ENCODE measurements at regions not wholly inside any gene's neighbourhood (a gene's known extent, or its start where the extent isn't known, plus 50 kb on each side); places are given as distances from the start of the nearest gene placed in this dataset.

- no peak for TF ChIP-seq CTCF (IDR thresholded peaks at IDR 0.05)
- no peak for TF ChIP-seq EZH2 (IDR thresholded peaks at IDR 0.05; ENCODE audit: borderline replicate concordance, insufficient read depth, low read depth, low read length, poor library complexity, severe bottlenecking)
- no peaks in the 10 kb centered on the region for H3K79me2 ChIP-seq (ENCODE audit: control insufficient read depth, insufficient read depth, low read length)
- H3K9me3 ChIP-seq (ENCODE audit: control extremely low read depth in 1 of 3, control insufficient read depth in 2 of 3, insufficient read depth in 1 of 3, low read length in 2 of 3) = peaks cover 0 to 7% (median 4%) of the 10 kb centered on the region in 3 donors
- intact Hi-C loops (cut with micrococcal nuclease) = no loop called here
- Mint-ChIP-seq H3K9me3 (ENCODE audit: insufficient read depth) (peaks cover 4% of the 10 kb centered on the region), H3K27me3 (peaks cover 3% of the 10 kb centered on the region), H3K4me1 (peaks cover 4% of the 10 kb centered on the region), H3K4me3 (no peak overlapping the region), H3K27ac (no peak overlapping the region)
- no peaks in the 10 kb centered on the region for H3K4me1 ChIP-seq (ENCODE audit: control insufficient read depth in 2 of 2, insufficient read depth in 2 of 2, low read length in 2 of 2)
- DNase-seq = no peak
- H3K9ac ChIP-seq (ENCODE audit: low read length) = no peak overlapping the region
- H3K27ac ChIP-seq (ENCODE audit: low read length in 2 of 2) = no peak overlapping the region
- no peaks in the 10 kb centered on the region for H3K27me3 ChIP-seq (replicated peaks in 1 of 4; ENCODE audit: control extremely low read depth in 1 of 4, control insufficient read depth in 3 of 4, insufficient read depth in 4 of 4, low read length in 3 of 4)
- H4K20me1 ChIP-seq (ENCODE audit: control insufficient read depth, insufficient read depth, low read length, poor library complexity, severe bottlenecking) = no peaks in the 10 kb centered on the region
- CTCF ChIA-PET = no interaction called here
- no peak for ATAC-seq (ENCODE audit: low read depth)
- POLR2A ChIA-PET = no interaction called here
- no peaks in the 10 kb centered on the region for H3K36me3 ChIP-seq (replicated peaks in 1 of 2; ENCODE audit: control extremely low read depth in 1 of 2, control insufficient read depth in 1 of 2, extremely low read depth in 1 of 2, insufficient read depth in 2 of 2, low read length in 1 of 2)
- H3K4me2 ChIP-seq (replicated peaks; ENCODE audit: low read depth, low read length, poor library complexity, severe bottlenecking) = no peak overlapping the region
- no peak overlapping the region for H2AFZ ChIP-seq (ENCODE audit: insufficient read depth, low read depth, low read length, poor library complexity, severe bottlenecking)
- no peak overlapping the region for H3K4me3 ChIP-seq (ENCODE audit: control extremely low read depth in 1 of 5, extremely low read depth in 1 of 5, insufficient read depth in 1 of 5, low read depth in 2 of 5, low read length in 4 of 5)
These were observed 89.1 kb upstream of the LIFR start for GRCh38 chr5:38645508-38645907.

DNA sequence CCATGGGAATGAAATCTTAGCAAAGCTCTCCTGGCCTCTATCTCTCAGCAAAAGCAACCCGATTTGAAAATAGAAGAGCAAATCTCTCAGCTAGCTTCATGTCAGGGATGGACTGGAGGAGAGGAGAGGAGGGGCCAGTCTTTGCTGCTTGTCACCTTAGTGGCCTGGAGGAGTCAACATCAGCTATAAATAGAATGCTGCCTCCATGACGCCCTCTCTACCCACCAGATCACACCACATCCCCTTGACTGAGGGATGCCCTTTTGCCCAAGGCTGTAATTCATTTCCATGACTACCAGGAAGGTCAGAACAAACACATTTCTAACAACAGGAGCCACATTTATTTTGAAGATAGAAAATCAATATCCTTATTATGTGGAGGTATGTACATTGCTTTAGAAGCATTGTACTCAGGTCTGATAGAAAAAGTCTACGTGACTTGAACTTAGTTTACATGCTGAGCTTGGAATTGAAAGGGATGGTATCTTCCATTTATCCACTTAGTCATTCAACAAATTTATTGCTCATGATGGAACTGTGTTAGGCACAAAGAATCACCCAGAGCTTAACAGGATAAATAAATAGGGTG, 92.4 kb upstream of the LIFR start:
- TF ChIP-seq EZH2 (IDR thresholded peaks at IDR 0.05; ENCODE audit: borderline replicate concordance, insufficient read depth, low read depth, low read length, poor library complexity, severe bottlenecking) = no peak
- no peak for TF ChIP-seq CTCF (IDR thresholded peaks at IDR 0.05)
- H3K79me2 ChIP-seq (ENCODE audit: control insufficient read depth, insufficient read depth, low read length) = no peaks in the 10 kb centered on the region
- POLR2A ChIA-PET = no interaction called here
- H2AFZ ChIP-seq (ENCODE audit: insufficient read depth, low read depth, low read length, poor library complexity, severe bottlenecking) = no peak overlapping the region
- H3K4me1 ChIP-seq (ENCODE audit: control insufficient read depth in 2 of 2, insufficient read depth in 2 of 2, low read length in 2 of 2) = no peaks in the 10 kb centered on the region
- H3K4me3 ChIP-seq (ENCODE audit: control extremely low read depth in 1 of 5, extremely low read depth in 1 of 5, insufficient read depth in 1 of 5, low read depth in 2 of 5, low read length in 4 of 5) = no peak overlapping the region
- no peaks in the 10 kb centered on the region for H3K36me3 ChIP-seq (replicated peaks in 1 of 2; ENCODE audit: control extremely low read depth in 1 of 2, control insufficient read depth in 1 of 2, extremely low read depth in 1 of 2, insufficient read depth in 2 of 2, low read length in 1 of 2)
- H3K9me3 Mint-ChIP-seq (ENCODE audit: insufficient read depth) = peaks cover 2% of the 10 kb centered on the region
- no peak overlapping the region for H3K9ac ChIP-seq (ENCODE audit: low read length)
- no CpG with 5 or more reads among the region's 3 CpGs for WGBS (ENCODE audit: insufficient coverage)
- H3K4me1 Mint-ChIP-seq = peaks cover 4% of the 10 kb centered on the region
- no peaks in the 10 kb centered on the region for H4K20me1 ChIP-seq (ENCODE audit: control insufficient read depth, insufficient read depth, low read length, poor library complexity, severe bottlenecking)
- H3K27me3 ChIP-seq (replicated peaks in 1 of 4; ENCODE audit: control extremely low read depth in 1 of 4, control insufficient read depth in 3 of 4, insufficient read depth in 4 of 4, low read length in 3 of 4) = no peaks in the 10 kb centered on the region
- DNase-seq (no peak), ATAC-seq (ENCODE audit: low read depth) (no peak)
- H3K27me3 Mint-ChIP-seq = peaks cover 8% of the 10 kb centered on the region
- H3K4me3 Mint-ChIP-seq = no peak overlapping the region
- H3K27ac Mint-ChIP-seq = no peak overlapping the region
- CTCF ChIA-PET = no interaction called here
- no peak overlapping the region for H3K4me2 ChIP-seq (replicated peaks; ENCODE audit: low read depth, low read length, poor library complexity, severe bottlenecking)
- peaks cover 0 to 4% (median 4%) of the 10 kb centered on the region in 3 donors for H3K9me3 ChIP-seq (ENCODE audit: control extremely low read depth in 1 of 3, control insufficient read depth in 2 of 3, insufficient read depth in 1 of 3, low read length in 2 of 3)
- intact Hi-C loops (cut with micrococcal nuclease) = no loop called here
- H3K27ac ChIP-seq (ENCODE audit: low read length in 2 of 2) = no peak overlapping the region
